Kidney (tissue), 13 donors: ENCODE measurements at regions not wholly inside any gene's neighbourhood (a gene's known extent, or its start where the extent isn't known, plus 50 kb on each side); places are given as distances from the start of the nearest gene placed in this dataset.

Source experiments
- DNase-seq, 5 donors: peaks; one replicate each; pipeline ENCODE4 v3.0.0-alpha.2; 2013 to 2020
- FAIRE-seq: peaks from 2 replicates; lab custom pipeline; 2012; peaks lifted over from hg19 to GRCh38; lab: Jason Lieb, UNC
- H3K27ac ChIP-seq, 2 donors: one replicate each; pipeline ENCODE4 v1.7.0; 2013; ENCODE audit warnings: low read depth in 2 of 2, low read length in 2 of 2, inconsistent platforms in 1 of 2
- H3K27me3 ChIP-seq: one replicate; pipeline ENCODE4 v1.7.1; 2013; ENCODE audit warnings: low read length, inconsistent platforms; ENCODE audit not compliant: control insufficient read depth, insufficient read depth
- H3K36me3 ChIP-seq, 3 donors: one replicate each; pipeline versions ENCODE4 v1.7.0 to v1.7.1; 2013; ENCODE audit warnings: low read length in 3 of 3, control low read depth in 1 of 3, inconsistent platforms in 1 of 3; ENCODE audit not compliant: insufficient read depth in 3 of 3, control insufficient read depth in 2 of 3
- H3K4me1 ChIP-seq, 3 donors: one replicate each; pipeline versions ENCODE4 v1.7.0 to v1.7.1; 2013; ENCODE audit warnings: low read length in 3 of 3, inconsistent platforms in 1 of 3, low read depth in 1 of 3; ENCODE audit not compliant: control insufficient read depth in 2 of 3, insufficient read depth in 2 of 3
- H3K4me3 ChIP-seq, 3 donors: one replicate each; pipeline versions ENCODE4 v1.7.0 to v1.8.1; 2013; ENCODE audit warnings: low read length in 3 of 3, control low read depth in 1 of 3, inconsistent platforms in 1 of 3
- H3K9ac ChIP-seq, 3 donors: one replicate each; pipeline versions ENCODE4 v1.7.0 to v1.7.1; 2013; ENCODE audit warnings: low read length in 3 of 3, control low read depth in 1 of 3, inconsistent platforms in 1 of 3
- H3K9me3 ChIP-seq, 3 donors: one replicate each; pipeline versions ENCODE4 v1.7.0 to v1.7.1; 2013; ENCODE audit warnings: low read length in 3 of 3, control low read depth in 1 of 3, inconsistent platforms in 1 of 3; ENCODE audit not compliant: control insufficient read depth in 2 of 3, insufficient read depth in 1 of 3
- intact Hi-C: fragments of 100-400 bp; cut with DNase I; formaldehyde crosslinking; loops from one replicate; pipeline ENCODE4 v1.11.1; 2022
- TF ChIP-seq, protein P1 (sequence below): IDR thresholded peaks from 3 replicates; pipeline ENCODE4 v1.5.1; 2012; ENCODE audit warnings: mild to moderate bottlenecking, moderate library complexity, borderline replicate concordance; ENCODE audit not compliant: insufficient read depth; ENCODE audit errors: extremely low read depth
- donor health status: control.
- donor health status: control.
- donor health status: control.
- donor health status: control.
- donor health status: control.
- donor health status: DM: yes; HTN: yes; CAD: no.
- donor health status: Normal renal cell carcinoma (clear cell type).

DNA sequence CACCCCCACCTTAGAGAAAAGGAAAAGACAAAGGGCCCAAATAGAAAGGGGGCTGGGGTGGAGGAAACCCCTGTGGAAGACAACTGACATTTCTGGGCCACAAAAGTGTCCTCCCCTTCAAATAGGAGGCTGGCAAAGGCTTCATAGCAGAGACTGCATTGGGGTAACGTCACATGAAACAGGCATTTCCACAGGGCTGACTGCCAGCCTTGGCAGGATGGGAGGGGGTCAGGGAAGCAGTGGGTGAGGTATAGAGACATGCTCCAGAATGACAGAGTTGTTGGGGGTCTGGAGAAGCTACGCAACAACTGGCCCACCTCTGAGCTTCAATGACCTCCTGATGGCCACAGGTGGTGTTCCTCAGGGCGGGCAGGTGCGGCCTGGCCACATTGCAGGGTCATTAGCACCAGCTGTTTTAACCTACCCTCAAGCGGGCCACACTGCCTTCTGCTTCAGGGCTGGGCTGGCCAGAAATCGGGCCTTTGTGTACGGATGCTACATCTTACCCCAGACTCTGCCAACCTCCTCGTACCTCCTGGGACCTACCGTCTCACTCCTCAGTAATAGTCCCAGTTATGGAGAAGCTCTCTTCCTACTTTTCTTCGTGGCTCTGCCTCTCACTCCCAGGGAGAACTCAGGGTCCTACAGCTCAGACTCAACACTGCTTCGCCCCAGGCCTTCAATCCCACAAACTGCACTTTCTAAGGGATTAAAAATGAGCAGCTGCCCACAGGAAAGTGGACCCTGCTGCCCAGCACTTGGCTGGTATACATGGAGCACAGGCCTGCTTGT is 160.0 kb upstream of the NCAM1 start:
- intact Hi-C loops, result no loop called here
- peaks cover under 1 to 8% (median 3%) of the 10 kb centered on the region in 3 donors for H3K4me1 ChIP-seq
- no peaks in the 10 kb centered on the region for H3K36me3 ChIP-seq
- no peaks in the 10 kb centered on the region for H3K27me3 ChIP-seq
- FAIRE-seq, result no peak
- TF ChIP-seq, protein P1, sequence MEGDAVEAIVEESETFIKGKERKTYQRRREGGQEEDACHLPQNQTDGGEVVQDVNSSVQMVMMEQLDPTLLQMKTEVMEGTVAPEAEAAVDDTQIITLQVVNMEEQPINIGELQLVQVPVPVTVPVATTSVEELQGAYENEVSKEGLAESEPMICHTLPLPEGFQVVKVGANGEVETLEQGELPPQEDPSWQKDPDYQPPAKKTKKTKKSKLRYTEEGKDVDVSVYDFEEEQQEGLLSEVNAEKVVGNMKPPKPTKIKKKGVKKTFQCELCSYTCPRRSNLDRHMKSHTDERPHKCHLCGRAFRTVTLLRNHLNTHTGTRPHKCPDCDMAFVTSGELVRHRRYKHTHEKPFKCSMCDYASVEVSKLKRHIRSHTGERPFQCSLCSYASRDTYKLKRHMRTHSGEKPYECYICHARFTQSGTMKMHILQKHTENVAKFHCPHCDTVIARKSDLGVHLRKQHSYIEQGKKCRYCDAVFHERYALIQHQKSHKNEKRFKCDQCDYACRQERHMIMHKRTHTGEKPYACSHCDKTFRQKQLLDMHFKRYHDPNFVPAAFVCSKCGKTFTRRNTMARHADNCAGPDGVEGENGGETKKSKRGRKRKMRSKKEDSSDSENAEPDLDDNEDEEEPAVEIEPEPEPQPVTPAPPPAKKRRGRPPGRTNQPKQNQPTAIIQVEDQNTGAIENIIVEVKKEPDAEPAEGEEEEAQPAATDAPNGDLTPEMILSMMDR, result no peak
- H3K27ac ChIP-seq, result no peak overlapping the region
- DNase-seq, result no peak
- H3K4me3 ChIP-seq, result no peak overlapping the region
- no peak overlapping the region for H3K9ac ChIP-seq
- no peaks in the 10 kb centered on the region for H3K9me3 ChIP-seq

DNA sequence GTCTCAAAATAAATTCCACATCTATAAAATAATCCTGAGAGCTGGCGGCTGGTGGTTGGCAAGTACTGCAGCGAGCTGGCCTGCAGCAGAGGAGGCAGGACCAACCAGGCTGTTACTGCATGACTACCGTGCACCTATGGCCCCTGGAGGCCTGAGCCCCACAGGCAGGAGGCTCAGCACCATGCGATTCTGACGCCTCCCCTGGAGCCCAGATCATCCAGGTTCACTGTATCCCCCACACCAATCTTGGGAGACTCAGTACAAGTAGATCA is 159.5 kb upstream of the NCAM1 start:
- peaks cover 0 to 7% (median 0%) of the 10 kb centered on the region in 3 donors for H3K4me1 ChIP-seq
- H3K9me3 ChIP-seq, result no peaks in the 10 kb centered on the region
- FAIRE-seq, result no peak
- no peak overlapping the region for H3K9ac ChIP-seq
- TF ChIP-seq, protein P1, result no peak
- no peaks in the 10 kb centered on the region for H3K27me3 ChIP-seq
- H3K4me3 ChIP-seq, result no peak overlapping the region
- H3K27ac ChIP-seq, result no peak overlapping the region
- intact Hi-C loops, result no loop called here
- H3K36me3 ChIP-seq, result no peaks in the 10 kb centered on the region
- no peak for DNase-seq

DNA sequence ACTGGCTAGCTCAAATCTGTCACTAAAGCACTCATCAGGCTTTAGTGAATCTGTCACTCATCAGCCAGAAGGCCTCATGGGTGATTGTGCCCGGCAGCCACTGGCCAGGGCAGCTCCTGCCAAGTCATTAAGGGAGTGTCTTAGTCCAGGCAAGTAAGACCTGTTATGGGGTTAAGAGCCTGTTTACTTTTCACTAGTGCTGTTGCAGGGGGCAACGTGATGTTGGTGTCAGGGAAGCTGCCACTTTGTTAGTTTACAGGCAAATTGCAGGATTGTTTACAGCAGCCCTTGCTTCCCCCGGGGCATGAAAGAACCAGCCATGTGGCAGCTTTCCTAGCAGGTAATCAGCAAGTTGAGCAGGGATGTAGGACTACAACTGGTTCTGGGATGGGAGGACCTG is 155.6 kb upstream of the NCAM1 start:
- H3K27me3 ChIP-seq, result no peaks in the 10 kb centered on the region
- H3K9ac ChIP-seq, result no peak overlapping the region
- no peak overlapping the region for H3K27ac ChIP-seq
- FAIRE-seq (no peak), DNase-seq (peak in 4 of 5 donors; percentile 45 to 64 (median 50))
- H3K36me3 ChIP-seq, result no peaks in the 10 kb centered on the region
- TF ChIP-seq, protein P1, result no peak
- H3K9me3 ChIP-seq, result no peaks in the 10 kb centered on the region
- no peak overlapping the region for H3K4me3 ChIP-seq
- peaks cover 0 to 3% (median 0%) of the 10 kb centered on the region in 3 donors for H3K4me1 ChIP-seq
- intact Hi-C loops, result no loop called here

DNA sequence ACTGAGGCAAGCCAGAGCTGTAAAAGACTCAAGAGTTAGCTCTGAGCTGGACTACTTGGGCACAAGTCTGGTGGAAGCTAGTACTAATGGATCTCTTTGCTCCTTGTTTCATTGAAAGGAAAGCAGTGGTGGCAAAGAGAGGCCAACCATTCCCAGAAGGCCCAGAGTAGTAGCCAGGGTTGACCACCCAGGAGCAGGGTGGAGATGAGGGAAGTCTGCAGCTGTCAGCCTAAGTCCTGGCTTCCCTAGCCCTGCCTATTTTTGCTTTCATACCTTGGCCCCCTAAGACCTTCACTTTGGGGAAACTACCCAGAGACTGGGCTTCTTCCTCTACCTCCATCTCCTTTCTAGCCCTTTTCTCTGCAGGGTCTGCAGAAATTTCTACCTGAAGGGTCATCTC is 155.0 kb upstream of the NCAM1 start:
- Histone ChIP-seq H3K36me3 (no peaks in the 10 kb centered on the region), H3K27me3 (no peaks in the 10 kb centered on the region), H3K4me3 (no peak overlapping the region), H3K9ac (no peak overlapping the region), H3K27ac (no peak overlapping the region), H3K4me1 (peaks cover 0 to 3% (median 0%) of the 10 kb centered on the region in 3 donors), H3K9me3 (no peaks in the 10 kb centered on the region)
- intact Hi-C loops, result no loop called here
- TF ChIP-seq, protein P1, result no peak
- no peak for DNase-seq
- no peak for FAIRE-seq
